ENCODE measurements at regions not wholly inside any gene's neighbourhood (a gene's known extent, or its start where the extent isn't known, plus 50 kb on each side); places are given as distances from the start of the nearest gene placed in this dataset.

DNA sequence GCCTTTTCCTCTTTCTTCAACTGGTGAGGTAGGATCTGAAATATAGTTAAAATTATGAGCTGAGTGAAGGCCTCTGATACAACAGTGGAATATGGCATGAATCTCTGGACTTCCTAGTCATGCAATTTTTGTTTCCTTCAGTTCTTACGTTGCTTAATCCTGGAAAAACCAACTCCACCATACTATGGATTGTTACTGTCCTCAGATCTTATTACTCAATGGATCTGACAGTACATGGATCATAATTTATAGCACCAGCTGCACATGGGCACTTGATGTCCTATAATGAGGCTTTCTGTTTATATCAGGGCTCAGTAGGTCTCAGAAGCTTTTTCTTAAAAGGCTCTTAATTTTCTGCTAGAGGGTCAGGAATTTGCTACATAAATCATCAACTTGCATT, 1341.0 kb upstream of the EYS start (continued):
- TF ChIP-seq, protein P1, sequence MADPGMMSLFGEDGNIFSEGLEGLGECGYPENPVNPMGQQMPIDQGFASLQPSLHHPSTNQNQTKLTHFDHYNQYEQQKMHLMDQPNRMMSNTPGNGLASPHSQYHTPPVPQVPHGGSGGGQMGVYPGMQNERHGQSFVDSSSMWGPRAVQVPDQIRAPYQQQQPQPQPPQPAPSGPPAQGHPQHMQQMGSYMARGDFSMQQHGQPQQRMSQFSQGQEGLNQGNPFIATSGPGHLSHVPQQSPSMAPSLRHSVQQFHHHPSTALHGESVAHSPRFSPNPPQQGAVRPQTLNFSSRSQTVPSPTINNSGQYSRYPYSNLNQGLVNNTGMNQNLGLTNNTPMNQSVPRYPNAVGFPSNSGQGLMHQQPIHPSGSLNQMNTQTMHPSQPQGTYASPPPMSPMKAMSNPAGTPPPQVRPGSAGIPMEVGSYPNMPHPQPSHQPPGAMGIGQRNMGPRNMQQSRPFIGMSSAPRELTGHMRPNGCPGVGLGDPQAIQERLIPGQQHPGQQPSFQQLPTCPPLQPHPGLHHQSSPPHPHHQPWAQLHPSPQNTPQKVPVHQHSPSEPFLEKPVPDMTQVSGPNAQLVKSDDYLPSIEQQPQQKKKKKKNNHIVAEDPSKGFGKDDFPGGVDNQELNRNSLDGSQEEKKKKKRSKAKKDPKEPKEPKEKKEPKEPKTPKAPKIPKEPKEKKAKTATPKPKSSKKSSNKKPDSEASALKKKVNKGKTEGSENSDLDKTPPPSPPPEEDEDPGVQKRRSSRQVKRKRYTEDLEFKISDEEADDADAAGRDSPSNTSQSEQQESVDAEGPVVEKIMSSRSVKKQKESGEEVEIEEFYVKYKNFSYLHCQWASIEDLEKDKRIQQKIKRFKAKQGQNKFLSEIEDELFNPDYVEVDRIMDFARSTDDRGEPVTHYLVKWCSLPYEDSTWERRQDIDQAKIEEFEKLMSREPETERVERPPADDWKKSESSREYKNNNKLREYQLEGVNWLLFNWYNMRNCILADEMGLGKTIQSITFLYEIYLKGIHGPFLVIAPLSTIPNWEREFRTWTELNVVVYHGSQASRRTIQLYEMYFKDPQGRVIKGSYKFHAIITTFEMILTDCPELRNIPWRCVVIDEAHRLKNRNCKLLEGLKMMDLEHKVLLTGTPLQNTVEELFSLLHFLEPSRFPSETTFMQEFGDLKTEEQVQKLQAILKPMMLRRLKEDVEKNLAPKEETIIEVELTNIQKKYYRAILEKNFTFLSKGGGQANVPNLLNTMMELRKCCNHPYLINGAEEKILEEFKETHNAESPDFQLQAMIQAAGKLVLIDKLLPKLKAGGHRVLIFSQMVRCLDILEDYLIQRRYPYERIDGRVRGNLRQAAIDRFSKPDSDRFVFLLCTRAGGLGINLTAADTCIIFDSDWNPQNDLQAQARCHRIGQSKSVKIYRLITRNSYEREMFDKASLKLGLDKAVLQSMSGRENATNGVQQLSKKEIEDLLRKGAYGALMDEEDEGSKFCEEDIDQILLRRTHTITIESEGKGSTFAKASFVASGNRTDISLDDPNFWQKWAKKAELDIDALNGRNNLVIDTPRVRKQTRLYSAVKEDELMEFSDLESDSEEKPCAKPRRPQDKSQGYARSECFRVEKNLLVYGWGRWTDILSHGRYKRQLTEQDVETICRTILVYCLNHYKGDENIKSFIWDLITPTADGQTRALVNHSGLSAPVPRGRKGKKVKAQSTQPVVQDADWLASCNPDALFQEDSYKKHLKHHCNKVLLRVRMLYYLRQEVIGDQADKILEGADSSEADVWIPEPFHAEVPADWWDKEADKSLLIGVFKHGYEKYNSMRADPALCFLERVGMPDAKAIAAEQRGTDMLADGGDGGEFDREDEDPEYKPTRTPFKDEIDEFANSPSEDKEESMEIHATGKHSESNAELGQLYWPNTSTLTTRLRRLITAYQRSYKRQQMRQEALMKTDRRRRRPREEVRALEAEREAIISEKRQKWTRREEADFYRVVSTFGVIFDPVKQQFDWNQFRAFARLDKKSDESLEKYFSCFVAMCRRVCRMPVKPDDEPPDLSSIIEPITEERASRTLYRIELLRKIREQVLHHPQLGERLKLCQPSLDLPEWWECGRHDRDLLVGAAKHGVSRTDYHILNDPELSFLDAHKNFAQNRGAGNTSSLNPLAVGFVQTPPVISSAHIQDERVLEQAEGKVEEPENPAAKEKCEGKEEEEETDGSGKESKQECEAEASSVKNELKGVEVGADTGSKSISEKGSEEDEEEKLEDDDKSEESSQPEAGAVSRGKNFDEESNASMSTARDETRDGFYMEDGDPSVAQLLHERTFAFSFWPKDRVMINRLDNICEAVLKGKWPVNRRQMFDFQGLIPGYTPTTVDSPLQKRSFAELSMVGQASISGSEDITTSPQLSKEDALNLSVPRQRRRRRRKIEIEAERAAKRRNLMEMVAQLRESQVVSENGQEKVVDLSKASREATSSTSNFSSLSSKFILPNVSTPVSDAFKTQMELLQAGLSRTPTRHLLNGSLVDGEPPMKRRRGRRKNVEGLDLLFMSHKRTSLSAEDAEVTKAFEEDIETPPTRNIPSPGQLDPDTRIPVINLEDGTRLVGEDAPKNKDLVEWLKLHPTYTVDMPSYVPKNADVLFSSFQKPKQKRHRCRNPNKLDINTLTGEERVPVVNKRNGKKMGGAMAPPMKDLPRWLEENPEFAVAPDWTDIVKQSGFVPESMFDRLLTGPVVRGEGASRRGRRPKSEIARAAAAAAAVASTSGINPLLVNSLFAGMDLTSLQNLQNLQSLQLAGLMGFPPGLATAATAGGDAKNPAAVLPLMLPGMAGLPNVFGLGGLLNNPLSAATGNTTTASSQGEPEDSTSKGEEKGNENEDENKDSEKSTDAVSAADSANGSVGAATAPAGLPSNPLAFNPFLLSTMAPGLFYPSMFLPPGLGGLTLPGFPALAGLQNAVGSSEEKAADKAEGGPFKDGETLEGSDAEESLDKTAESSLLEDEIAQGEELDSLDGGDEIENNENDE (IDR thresholded peaks at IDR 0.05; ENCODE audit: insufficient replicate concordance, low read length) = no peak
- TF ChIP-seq YY1 (IDR thresholded peaks at IDR 0.05; ENCODE audit: low read depth, low read length) (no peak), CTBP2 (IDR thresholded peaks at IDR 0.05; ENCODE audit: borderline replicate concordance, insufficient read depth, insufficient read length, low read length) (no peak), GTF2F1 (IDR thresholded peaks at IDR 0.05; ENCODE audit: borderline replicate concordance, low read depth, low read length) (no peak), BRCA1 (IDR thresholded peaks at IDR 0.05; ENCODE audit: low read depth, low read length) (no peak), JUN (IDR thresholded peaks at IDR 0.05; ENCODE audit: low read depth, low read length) (no peak), CHD2 (IDR thresholded peaks at IDR 0.05; ENCODE audit: low read length) (no peak), RNF2 (IDR thresholded peaks at IDR 0.05; ENCODE audit: borderline replicate concordance, low read depth, low read length, missing control alignments, poor library complexity, severe bottlenecking) (no peak), SIRT6 (IDR thresholded peaks at IDR 0.05; ENCODE audit: low read length) (no peak)
- TF ChIP-seq, protein P2, sequence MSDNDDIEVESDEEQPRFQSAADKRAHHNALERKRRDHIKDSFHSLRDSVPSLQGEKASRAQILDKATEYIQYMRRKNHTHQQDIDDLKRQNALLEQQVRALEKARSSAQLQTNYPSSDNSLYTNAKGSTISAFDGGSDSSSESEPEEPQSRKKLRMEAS (IDR thresholded peaks at IDR 0.05) = no peak
- TF ChIP-seq, protein P3, sequence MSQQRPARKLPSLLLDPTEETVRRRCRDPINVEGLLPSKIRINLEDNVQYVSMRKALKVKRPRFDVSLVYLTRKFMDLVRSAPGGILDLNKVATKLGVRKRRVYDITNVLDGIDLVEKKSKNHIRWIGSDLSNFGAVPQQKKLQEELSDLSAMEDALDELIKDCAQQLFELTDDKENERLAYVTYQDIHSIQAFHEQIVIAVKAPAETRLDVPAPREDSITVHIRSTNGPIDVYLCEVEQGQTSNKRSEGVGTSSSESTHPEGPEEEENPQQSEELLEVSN (IDR thresholded peaks at IDR 0.05) = no peak

Measured in H1 (cell line).